GM23338 (cell line): ENCODE measurements at regions not wholly inside any gene's neighbourhood (a gene's known extent, or its start where the extent isn't known, plus 50 kb on each side); places are given as distances from the start of the nearest gene placed in this dataset.

ENCODE experiments used
- CREB1 ChIP-seq: fragments of 250-450 bp; sonication (Bioruptor Pico); IDR thresholded peaks from 2 replicates; pipeline ENCODE4 v1.5.0; 2020; ENCODE audit warnings: low read depth, mild to moderate bottlenecking, moderate library complexity
- CTCF ChIP-seq, 2 experiments: fragments of 200-600 bp in 1 of 2; sonication (generic) in 1 of 2; conservative IDR thresholded peaks; 2 replicates each; pipeline versions ENCODE4 v1.5.1 to v1.6.1; 2016 to 2017; ENCODE audit warnings: antibody characterized with exemption in 2 of 2, low read depth in 2 of 2, mild to moderate bottlenecking in 2 of 2, moderate library complexity in 1 of 2
- POLR2AphosphoS5 ChIP-seq: IDR thresholded peaks from 2 replicates; pipeline ENCODE4 v1.6.1; 2016; ENCODE audit warnings: antibody characterized with exemption, low read depth
- TF ChIP-seq, protein P1 (sequence below): IDR thresholded peaks from 2 replicates; pipeline ENCODE4 v1.6.1; 2016; ENCODE audit warnings: antibody characterized with exemption
- TF ChIP-seq, protein P2 (sequence below): IDR thresholded peaks from one replicate; pipeline ENCODE4 v1.6.1; 2018; ENCODE audit warnings: antibody characterized with exemption; ENCODE audit not compliant: unreplicated experiment

DNA sequence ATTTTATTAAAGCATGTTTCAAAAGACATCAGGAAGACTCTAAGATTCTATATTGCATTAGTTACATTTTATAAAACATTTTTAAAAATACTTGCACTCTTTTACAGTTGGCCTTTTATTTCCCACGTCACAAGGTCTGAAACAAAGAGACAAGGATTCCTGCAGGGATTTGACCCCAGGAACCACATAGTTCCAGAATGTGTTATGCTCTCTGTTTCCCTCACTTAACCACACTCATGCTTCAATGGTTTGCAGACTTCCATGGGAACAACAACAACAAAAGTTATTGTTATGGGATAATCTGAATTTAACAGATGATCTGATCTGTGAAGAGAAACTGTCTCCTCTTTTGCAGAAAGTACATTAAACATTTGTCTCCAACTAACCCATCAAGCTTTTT lies 104.3 kb upstream of the PPFIA2 start:
- TF ChIP-seq CTCF (conservative IDR thresholded peaks at IDR 0.05; ENCODE audit: low read depth in 2 of 2) (no peak), POLR2AphosphoS5 (no peak), CREB1 (CRISPR knock-in tag) (no peak)
- TF ChIP-seq, protein P1, sequence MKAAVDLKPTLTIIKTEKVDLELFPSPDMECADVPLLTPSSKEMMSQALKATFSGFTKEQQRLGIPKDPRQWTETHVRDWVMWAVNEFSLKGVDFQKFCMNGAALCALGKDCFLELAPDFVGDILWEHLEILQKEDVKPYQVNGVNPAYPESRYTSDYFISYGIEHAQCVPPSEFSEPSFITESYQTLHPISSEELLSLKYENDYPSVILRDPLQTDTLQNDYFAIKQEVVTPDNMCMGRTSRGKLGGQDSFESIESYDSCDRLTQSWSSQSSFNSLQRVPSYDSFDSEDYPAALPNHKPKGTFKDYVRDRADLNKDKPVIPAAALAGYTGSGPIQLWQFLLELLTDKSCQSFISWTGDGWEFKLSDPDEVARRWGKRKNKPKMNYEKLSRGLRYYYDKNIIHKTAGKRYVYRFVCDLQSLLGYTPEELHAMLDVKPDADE: no peak
- TF ChIP-seq, protein P2, sequence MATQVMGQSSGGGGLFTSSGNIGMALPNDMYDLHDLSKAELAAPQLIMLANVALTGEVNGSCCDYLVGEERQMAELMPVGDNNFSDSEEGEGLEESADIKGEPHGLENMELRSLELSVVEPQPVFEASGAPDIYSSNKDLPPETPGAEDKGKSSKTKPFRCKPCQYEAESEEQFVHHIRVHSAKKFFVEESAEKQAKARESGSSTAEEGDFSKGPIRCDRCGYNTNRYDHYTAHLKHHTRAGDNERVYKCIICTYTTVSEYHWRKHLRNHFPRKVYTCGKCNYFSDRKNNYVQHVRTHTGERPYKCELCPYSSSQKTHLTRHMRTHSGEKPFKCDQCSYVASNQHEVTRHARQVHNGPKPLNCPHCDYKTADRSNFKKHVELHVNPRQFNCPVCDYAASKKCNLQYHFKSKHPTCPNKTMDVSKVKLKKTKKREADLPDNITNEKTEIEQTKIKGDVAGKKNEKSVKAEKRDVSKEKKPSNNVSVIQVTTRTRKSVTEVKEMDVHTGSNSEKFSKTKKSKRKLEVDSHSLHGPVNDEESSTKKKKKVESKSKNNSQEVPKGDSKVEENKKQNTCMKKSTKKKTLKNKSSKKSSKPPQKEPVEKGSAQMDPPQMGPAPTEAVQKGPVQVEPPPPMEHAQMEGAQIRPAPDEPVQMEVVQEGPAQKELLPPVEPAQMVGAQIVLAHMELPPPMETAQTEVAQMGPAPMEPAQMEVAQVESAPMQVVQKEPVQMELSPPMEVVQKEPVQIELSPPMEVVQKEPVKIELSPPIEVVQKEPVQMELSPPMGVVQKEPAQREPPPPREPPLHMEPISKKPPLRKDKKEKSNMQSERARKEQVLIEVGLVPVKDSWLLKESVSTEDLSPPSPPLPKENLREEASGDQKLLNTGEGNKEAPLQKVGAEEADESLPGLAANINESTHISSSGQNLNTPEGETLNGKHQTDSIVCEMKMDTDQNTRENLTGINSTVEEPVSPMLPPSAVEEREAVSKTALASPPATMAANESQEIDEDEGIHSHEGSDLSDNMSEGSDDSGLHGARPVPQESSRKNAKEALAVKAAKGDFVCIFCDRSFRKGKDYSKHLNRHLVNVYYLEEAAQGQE: no peak
